HCT116 (cell line): ENCODE measurements at regions not wholly inside any gene's neighbourhood (a gene's known extent, or its start where the extent isn't known, plus 50 kb on each side); places are given as distances from the start of the nearest gene placed in this dataset.

Experiments used
- ATAC-seq: fragments of 200-7000 bp; cut with Tn5 transposase; 2 replicates; pipeline ENCODE4 v1.9.1; 2020; ENCODE audit warnings: mild to moderate bottlenecking, moderate library complexity
- BruUV-seq: library from RNA; stranded (reverse); fragments of 400-500 nt; replicated peaks from 2 replicates; lab custom pipeline; 2021; lab: Mats Ljungman, UMichigan
- CTCF ChIA-PET: fragments of 300-600 bp; sonication (Branson Sonifier 250); formaldehyde crosslinking; loops from one replicate; lab custom pipeline; 2021; ENCODE audit warnings: antibody characterized with exemption; lab: Charles Lee
- POLR2A ChIA-PET: fragments of 300-600, 350-600 bp; sonication (Branson Sonifier 250); formaldehyde crosslinking; loops from one replicate; lab custom pipeline; 2021; ENCODE audit warnings: antibody characterized with exemption; lab: Charles Lee
- RAD21 ChIA-PET, 2 experiments: fragments of 300-600 bp; sonication (Branson Sonifier 250); formaldehyde crosslinking; loops; one replicate each; lab custom pipeline; 2023; ENCODE audit warnings: low total read pairs in 2 of 2; ENCODE audit not compliant: uncharacterized antibody in 2 of 2, unreplicated experiment in 2 of 2, low non-redundant PET in 1 of 2; lab: Charles Lee
- DNase-seq: peaks from one replicate; pipeline ENCODE4 v3.0.0-alpha.2; 2010; ENCODE audit warnings: low read depth, low spot score
- H2AFZ ChIP-seq: fragments of 200-600 bp; shearing (Covaris generic), sonication (generic); 2 replicates; pipeline ENCODE4 v1.6.1; 2017; ENCODE audit warnings: low read depth, mixed run types, mixed read lengths, antibody characterized with exemption, low read length; ENCODE audit not compliant: poor library complexity, severe bottlenecking
- H3K27ac ChIP-seq: 2 replicates; pipeline ENCODE4 v1.5.1; 2012; ENCODE audit warnings: low read depth, low read length
- H3K27me3 ChIP-seq: fragments of 200-600 bp; sonication (generic); 2 replicates; pipeline ENCODE4 v1.6.1; 2016; ENCODE audit warnings: mixed run types, low read length, mixed read lengths; ENCODE audit not compliant: insufficient read depth
- H3K36me3 ChIP-seq, 2 experiments: fragments of 200-500 bp in 1 of 2; fragments of 200-600 bp in 1 of 2; sonication (Bioruptor generic) in 1 of 2; sonication (generic) in 1 of 2; 2 replicates each; pipeline versions ENCODE4 v1.5.1 to v1.6.1; 2014 to 2016; ENCODE audit warnings: low read length in 2 of 2, inconsistent platforms in 1 of 2, mixed read lengths in 1 of 2, mixed run types in 1 of 2; ENCODE audit not compliant: insufficient read depth in 2 of 2, control insufficient read depth in 1 of 2
- H3K4me1 ChIP-seq, 2 experiments: fragments of 200-600 bp in 1 of 2; sonication (generic) in 1 of 2; 2 replicates each; pipeline versions ENCODE4 v1.5.1 to v1.6.1; 2012 to 2017; ENCODE audit warnings: low read length in 2 of 2, inconsistent platforms in 1 of 2, mild to moderate bottlenecking in 1 of 2, mixed read lengths in 1 of 2, mixed run types in 1 of 2, moderate library complexity in 1 of 2; ENCODE audit not compliant: insufficient read depth in 2 of 2, control insufficient read depth in 1 of 2
- H3K4me2 ChIP-seq: fragments of 200-600 bp; sonication (generic); 2 replicates; pipeline ENCODE4 v1.6.1; 2017; ENCODE audit warnings: mixed run types, low read length, mixed read lengths
- H3K4me3 ChIP-seq, 2 experiments: fragments of 200-600 bp in 1 of 2; sonication (generic) in 1 of 2; replicated peaks in 1 of 2; 2 replicates each; pipeline ENCODE4 v1.5.1; 2011 to 2016; ENCODE audit warnings: low read length in 2 of 2, control low read depth in 1 of 2, low read depth in 1 of 2, mild to moderate bottlenecking in 1 of 2, mixed read lengths in 1 of 2, mixed run types in 1 of 2
- H3K79me2 ChIP-seq: fragments of 200-600 bp; sonication (generic); 2 replicates; pipeline ENCODE4 v1.6.1; 2017; ENCODE audit warnings: mild to moderate bottlenecking, mixed run types, low read length, moderate library complexity, mixed read lengths; ENCODE audit not compliant: insufficient read depth
- H3K9ac ChIP-seq: fragments of 200-600 bp; sonication (generic); 2 replicates; pipeline ENCODE4 v1.6.1; 2016; ENCODE audit warnings: low read length, mixed read lengths
- H3K9me2 ChIP-seq: fragments of 200-600 bp; sonication (generic), shearing (Covaris generic); 2 replicates; pipeline ENCODE4 v1.6.1; 2017; ENCODE audit warnings: mixed run types, mild to moderate bottlenecking, moderate library complexity; ENCODE audit not compliant: insufficient read depth
- H3K9me3 ChIP-seq, 2 experiments: fragments of 200-500 bp in 1 of 2; fragments of 200-600 bp in 1 of 2; sonication (Bioruptor generic) in 1 of 2; sonication (generic) in 1 of 2; 2 replicates each; pipeline ENCODE4 v1.6.1; 2014 to 2017; ENCODE audit warnings: low read length in 2 of 2, mixed read lengths in 2 of 2, inconsistent platforms in 1 of 2, low read depth in 1 of 2, mild to moderate bottlenecking in 1 of 2, mixed run types in 1 of 2, moderate library complexity in 1 of 2; ENCODE audit not compliant: control insufficient read depth in 1 of 2, insufficient read depth in 1 of 2
- H4K20me1 ChIP-seq: fragments of 200-600 bp; sonication (generic), shearing (Covaris generic); 2 replicates; pipeline ENCODE4 v1.6.1; 2017; ENCODE audit warnings: mixed run types, mild to moderate bottlenecking, moderate library complexity; ENCODE audit not compliant: insufficient read depth
- CBX3 ChIP-seq: IDR thresholded peaks from 2 replicates; pipeline ENCODE4 v1.6.1; 2012; ENCODE audit warnings: low read depth
- CEBPB ChIP-seq: IDR thresholded peaks from 2 replicates; pipeline ENCODE4 v1.6.1; 2012; ENCODE audit warnings: low read depth
- EGR1 ChIP-seq: IDR thresholded peaks from 2 replicates; pipeline ENCODE4 v1.6.1; 2012; ENCODE audit warnings: low read depth
- ELF1 ChIP-seq: IDR thresholded peaks from 2 replicates; pipeline ENCODE4 v1.6.1; 2012; ENCODE audit warnings: low read depth, borderline replicate concordance
- EZH2 ChIP-seq: fragments of 200-600 bp; sonication (generic); IDR thresholded peaks from 2 replicates; pipeline ENCODE4 v1.6.1; 2017; ENCODE audit warnings: antibody characterized with exemption, mixed run types
- EZH2phosphoT487 ChIP-seq: fragments of 200-600 bp; IDR thresholded peaks from 2 replicates; pipeline ENCODE4 v1.6.1; 2018; ENCODE audit warnings: antibody characterized with exemption, borderline replicate concordance
- FOSL1 ChIP-seq: IDR thresholded peaks from 2 replicates; pipeline ENCODE4 v1.6.1; 2012; ENCODE audit warnings: low read depth
- JUND ChIP-seq: IDR thresholded peaks from 2 replicates; pipeline ENCODE4 v1.6.1; 2012
- POLR2A ChIP-seq: IDR thresholded peaks from 2 replicates; pipeline ENCODE4 v1.7.0; 2011; ENCODE audit warnings: borderline replicate concordance; ENCODE audit not compliant: insufficient read depth, insufficient read length; ENCODE audit errors: extremely low read depth
- POLR2AphosphoS5 ChIP-seq: IDR thresholded peaks from 2 replicates; pipeline ENCODE4 v1.6.1; 2011; ENCODE audit warnings: mild to moderate bottlenecking, low read depth, low read length, moderate library complexity
- RAD21 ChIP-seq: IDR thresholded peaks from 2 replicates; pipeline ENCODE4 v1.6.1; 2012; ENCODE audit warnings: low read depth, mild to moderate bottlenecking
- REST ChIP-seq: IDR thresholded peaks from 2 replicates; pipeline ENCODE4 v1.6.1; 2012; ENCODE audit warnings: low read depth
- SP1 ChIP-seq: IDR thresholded peaks from 2 replicates; pipeline ENCODE4 v1.6.1; 2012; ENCODE audit warnings: low read depth
- SRF ChIP-seq: IDR thresholded peaks from 2 replicates; pipeline ENCODE4 v1.6.1; 2012; ENCODE audit warnings: low read depth
- YY1 ChIP-seq: IDR thresholded peaks from 2 replicates; pipeline ENCODE4 v1.6.1; 2011; ENCODE audit warnings: low read length, low read depth, moderate library complexity, mild to moderate bottlenecking; ENCODE audit not compliant: insufficient replicate concordance; ENCODE audit errors: extremely low read depth
- ZBTB33 ChIP-seq: IDR thresholded peaks from 2 replicates; pipeline ENCODE4 v1.6.1; 2011; ENCODE audit warnings: mild to moderate bottlenecking, low read length, moderate library complexity; ENCODE audit not compliant: insufficient replicate concordance; ENCODE audit errors: extremely low read depth
- ZFX ChIP-seq: fragments of 450-650 bp; IDR thresholded peaks from 2 replicates; pipeline ENCODE4 v1.6.1; 2017
- intact Hi-C: fragments of 100-400 bp; cut with micrococcal nuclease; formaldehyde crosslinking; loops from 2 replicates; pipeline ENCODE4 v1.10.0; 2022
- TF ChIP-seq, protein P1 (sequence below), 3 experiments: fragments of 200-600 bp in 1 of 3; sonication (generic) in 1 of 3; IDR thresholded peaks in 2 of 3; conservative IDR thresholded peaks in 1 of 3; 2 replicates each; pipeline ENCODE4 v1.5.1; 2012 to 2017; ENCODE audit warnings: low read depth in 2 of 3, low read length in 2 of 3, antibody characterized with exemption in 1 of 3, borderline replicate concordance in 1 of 3, control low read depth in 1 of 3, mild to moderate bottlenecking in 1 of 3, mixed read lengths in 1 of 3, mixed run types in 1 of 3, moderate library complexity in 1 of 3; ENCODE audit not compliant: insufficient read depth in 1 of 3
- TF ChIP-seq, protein P2 (sequence below): IDR thresholded peaks from 2 replicates; pipeline ENCODE4 v1.6.1; 2012
- TF ChIP-seq, protein P3 (sequence below): IDR thresholded peaks from 2 replicates; pipeline ENCODE4 v1.6.1; 2012

DNA sequence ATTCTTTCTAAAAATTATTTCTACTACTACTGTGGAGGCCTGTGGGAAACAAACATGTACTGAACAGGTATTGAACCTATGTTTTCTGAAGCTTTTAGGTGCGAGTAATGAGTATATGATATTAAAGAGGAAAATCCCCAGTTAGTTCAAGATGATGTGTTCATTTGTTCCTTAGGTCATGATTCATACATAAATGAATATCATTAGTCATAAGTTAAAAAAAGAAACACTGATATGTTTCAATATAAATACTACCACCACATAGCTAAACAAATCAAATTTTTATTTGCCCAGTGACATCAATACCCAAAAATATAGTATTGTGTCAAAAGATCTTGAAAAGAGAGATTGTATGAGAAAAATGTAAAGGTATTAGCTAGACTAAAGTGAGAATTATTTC, 210.7 kb upstream of the GNAI1 start:
- Histone ChIP-seq H4K20me1 (no peaks in the 10 kb centered on the region), H3K9ac (no peak overlapping the region), H3K27me3 (no peaks in the 10 kb centered on the region), H3K36me3 (no peaks in the 10 kb centered on the region), H2AFZ (no peak overlapping the region)
- ATAC-seq: no peak
- no peak for DNase-seq
- POLR2A ChIA-PET: no interaction called here
- CTCF ChIA-PET: no interaction called here
- no peak for TF ChIP-seq CBX3
- TF ChIP-seq, protein P1, sequence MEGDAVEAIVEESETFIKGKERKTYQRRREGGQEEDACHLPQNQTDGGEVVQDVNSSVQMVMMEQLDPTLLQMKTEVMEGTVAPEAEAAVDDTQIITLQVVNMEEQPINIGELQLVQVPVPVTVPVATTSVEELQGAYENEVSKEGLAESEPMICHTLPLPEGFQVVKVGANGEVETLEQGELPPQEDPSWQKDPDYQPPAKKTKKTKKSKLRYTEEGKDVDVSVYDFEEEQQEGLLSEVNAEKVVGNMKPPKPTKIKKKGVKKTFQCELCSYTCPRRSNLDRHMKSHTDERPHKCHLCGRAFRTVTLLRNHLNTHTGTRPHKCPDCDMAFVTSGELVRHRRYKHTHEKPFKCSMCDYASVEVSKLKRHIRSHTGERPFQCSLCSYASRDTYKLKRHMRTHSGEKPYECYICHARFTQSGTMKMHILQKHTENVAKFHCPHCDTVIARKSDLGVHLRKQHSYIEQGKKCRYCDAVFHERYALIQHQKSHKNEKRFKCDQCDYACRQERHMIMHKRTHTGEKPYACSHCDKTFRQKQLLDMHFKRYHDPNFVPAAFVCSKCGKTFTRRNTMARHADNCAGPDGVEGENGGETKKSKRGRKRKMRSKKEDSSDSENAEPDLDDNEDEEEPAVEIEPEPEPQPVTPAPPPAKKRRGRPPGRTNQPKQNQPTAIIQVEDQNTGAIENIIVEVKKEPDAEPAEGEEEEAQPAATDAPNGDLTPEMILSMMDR (IDR thresholded peaks at IDR 0.05 in 2 of 3, conservative IDR thresholded peaks at IDR 0.05 in 1 of 3; ENCODE audit: borderline replicate concordance in 1 of 3, insufficient read depth in 1 of 3, low read depth in 2 of 3, low read length in 2 of 3): no peak
- no peak for TF ChIP-seq REST
- TF ChIP-seq EZH2phosphoT487: no peak
- no peak for TF ChIP-seq SP1
- no peak for TF ChIP-seq FOSL1
- TF ChIP-seq EGR1: no peak
- TF ChIP-seq, protein P2, sequence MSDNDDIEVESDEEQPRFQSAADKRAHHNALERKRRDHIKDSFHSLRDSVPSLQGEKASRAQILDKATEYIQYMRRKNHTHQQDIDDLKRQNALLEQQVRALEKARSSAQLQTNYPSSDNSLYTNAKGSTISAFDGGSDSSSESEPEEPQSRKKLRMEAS: no peak
- TF ChIP-seq CEBPB: no peak
- no peak for TF ChIP-seq YY1
- TF ChIP-seq EZH2: no peak
- TF ChIP-seq ZFX: no peak
- TF ChIP-seq JUND: no peak
- TF ChIP-seq ZBTB33: no peak
- TF ChIP-seq, protein P3, sequence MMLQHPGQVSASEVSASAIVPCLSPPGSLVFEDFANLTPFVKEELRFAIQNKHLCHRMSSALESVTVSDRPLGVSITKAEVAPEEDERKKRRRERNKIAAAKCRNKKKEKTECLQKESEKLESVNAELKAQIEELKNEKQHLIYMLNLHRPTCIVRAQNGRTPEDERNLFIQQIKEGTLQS: no peak
- no peak for TF ChIP-seq SRF
- no peak for TF ChIP-seq POLR2A
- no peak for TF ChIP-seq POLR2AphosphoS5
- TF ChIP-seq ELF1: no peak
- TF ChIP-seq RAD21: no peak
- TF ChIP-seq, all 23 proteins: peak for 0
- H3K4me1 ChIP-seq: no peaks in the 10 kb centered on the region
- no peaks in the 10 kb centered on the region for H3K79me2 ChIP-seq
- intact Hi-C loops: no loop called here
- no peak overlapping the region for H3K4me2 ChIP-seq
- no peaks in the 10 kb centered on the region for H3K9me2 ChIP-seq
- no peaks in the 10 kb centered on the region for H3K9me3 ChIP-seq
- RAD21 ChIA-PET: no interaction called here
- H3K27ac ChIP-seq: no peak overlapping the region
- no TSS peak for BruUV-seq
- no peak overlapping the region for H3K4me3 ChIP-seq
